GM13977 (cell line): ENCODE measurements at regions not wholly inside any gene's neighbourhood (a gene's known extent, or its start where the extent isn't known, plus 50 kb on each side); places are given as distances from the start of the nearest gene placed in this dataset.

ENCODE experiments used
- DNase-seq: peaks from one replicate; pipeline ENCODE4 v3.0.0; 2012; ENCODE audit warnings: low spot score
- CTCF ChIP-seq: IDR thresholded peaks from 2 replicates; pipeline ENCODE4 v1.5.1; 2012; ENCODE audit warnings: mild to moderate bottlenecking, control low read depth; ENCODE audit not compliant: insufficient read depth; ENCODE audit errors: extremely low read depth, missing control alignments
- in situ Hi-C: fragments of 300-500 bp; cut with MboI; formaldehyde crosslinking; loops from one replicate; pipeline ENCODE4 v1.12.0; 2022; ENCODE audit warnings: low sequenced_read_pairs, low pct_unique_long_range_greater_than_20kb, mixed read lengths, inconsistent platforms; ENCODE audit not compliant: unreplicated experiment

- no peak for TF ChIP-seq CTCF
- in situ Hi-C loops = no loop called here
- DNase-seq = no peak
Observed at GRCh38 chr12:19018302-19018970, 111.1 kb upstream of the PLEKHA5 start.

- in situ Hi-C loops = no loop called here
- DNase-seq = no peak
Observed at GRCh38 chr12:19021240-19021639, 108.3 kb upstream of the PLEKHA5 start.

GRCh38 chr12:19021646-19022045, 107.9 kb upstream of the PLEKHA5 start:
- in situ Hi-C loops = no loop called here
- no peak for DNase-seq
- TF ChIP-seq CTCF = no peak

More at GRCh38 chr12:19021240-19021639, 108.3 kb upstream of the PLEKHA5 start:
- TF ChIP-seq CTCF = no peak

DNA sequence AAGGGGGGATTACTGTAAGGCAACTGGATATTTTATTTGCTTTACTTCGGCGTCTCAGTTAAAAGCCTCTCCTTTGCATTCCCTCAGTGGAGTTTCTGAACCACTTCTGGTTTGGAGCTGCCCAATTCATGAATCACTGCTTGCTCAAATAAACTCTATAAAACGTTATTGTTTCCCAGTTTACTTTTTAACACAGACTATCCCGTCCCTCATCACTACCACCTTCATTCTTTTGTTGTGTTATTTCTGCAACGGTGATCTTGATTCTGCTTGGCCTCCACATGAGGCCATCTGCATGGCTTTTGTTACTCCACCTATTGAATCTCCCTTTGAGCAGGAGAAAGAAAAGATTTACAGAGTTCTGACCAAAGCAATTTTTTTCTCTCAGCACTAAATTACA, 104.0 kb upstream of the PLEKHA5 start:
- no peak for DNase-seq
- no peak for TF ChIP-seq CTCF
- in situ Hi-C loops = no loop called here

- DNase-seq = no peak
- in situ Hi-C loops = no loop called here
- no peak for TF ChIP-seq CTCF
Observed at GRCh38 chr12:19026034-19026433, 103.5 kb upstream of the PLEKHA5 start.

DNA sequence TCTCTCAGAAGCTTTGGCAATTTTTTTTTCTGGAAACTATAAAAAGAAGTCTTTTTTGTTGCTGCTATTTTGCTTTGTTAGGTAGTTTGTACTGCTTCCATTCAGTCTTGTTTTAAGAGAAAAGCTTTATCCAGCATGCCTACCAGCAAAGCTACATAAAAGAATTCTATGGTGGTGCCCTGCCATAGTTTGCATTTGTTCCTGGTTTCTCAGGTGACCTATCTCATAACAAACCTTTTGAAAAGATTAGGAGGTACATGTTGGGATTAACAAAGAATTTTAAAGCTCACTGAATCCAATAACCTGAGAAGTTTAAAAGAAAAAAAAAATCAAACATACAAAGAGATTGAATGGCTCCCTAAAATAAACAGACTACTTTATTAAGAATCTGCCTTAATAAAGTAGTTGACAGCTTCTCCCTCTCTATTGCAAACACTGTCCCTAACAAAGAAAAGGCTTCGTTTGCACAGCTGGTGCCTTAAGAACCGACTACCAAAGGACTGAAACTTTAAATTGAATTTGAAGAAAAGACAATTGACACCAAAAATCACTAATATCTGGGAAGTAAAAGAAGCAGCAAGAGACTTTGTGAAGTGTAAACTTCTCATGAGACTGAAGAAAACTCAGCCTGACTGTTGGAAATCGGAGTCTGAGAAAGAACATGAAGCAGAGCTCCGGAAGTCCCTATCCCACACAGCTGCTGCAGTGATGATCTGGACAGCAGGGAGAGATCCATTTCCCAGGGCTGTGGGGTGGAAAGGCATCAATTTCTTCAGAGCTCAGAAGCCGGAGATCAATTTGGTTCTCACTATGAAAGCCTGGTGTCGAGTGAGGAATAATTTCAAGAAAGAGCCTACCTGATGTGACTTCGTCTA, 102.7 kb upstream of the PLEKHA5 start:
- no peak for TF ChIP-seq CTCF
- no peak for DNase-seq
- in situ Hi-C loops = no loop called here
